Skeletal muscle satellite cell (primary cell): ENCODE measurements at regions not wholly inside any gene's neighbourhood (a gene's known extent, or its start where the extent isn't known, plus 50 kb on each side); places are given as distances from the start of the nearest gene placed in this dataset.

Source experiments
- H3K27me3 ChIP-seq: 2 replicates; pipeline ENCODE4 v1.7.0; 2013; ENCODE audit warnings: low read length; ENCODE audit not compliant: control insufficient read depth, insufficient read depth
- H3K36me3 ChIP-seq: 2 replicates; pipeline ENCODE4 v1.7.0; 2013; ENCODE audit warnings: mild to moderate bottlenecking, control low read depth, low read length; ENCODE audit not compliant: insufficient read depth
- H3K4me1 ChIP-seq: 2 replicates; pipeline ENCODE4 v1.7.0; 2013; ENCODE audit warnings: low read length; ENCODE audit not compliant: control insufficient read depth, insufficient read depth
- H3K4me2 ChIP-seq: 2 replicates; pipeline ENCODE4 v1.7.0; 2013; ENCODE audit warnings: mild to moderate bottlenecking, low read length
- H3K4me3 ChIP-seq: 2 replicates; pipeline ENCODE4 v1.7.0; 2013; ENCODE audit warnings: low read length
- H3K9ac ChIP-seq: 2 replicates; pipeline ENCODE4 v1.7.0; 2013; ENCODE audit warnings: mild to moderate bottlenecking, low read depth, low read length, moderate library complexity
- H3K9me3 ChIP-seq: replicated peaks from 2 replicates; pipeline ENCODE4 v1.7.0; 2013; ENCODE audit warnings: mild to moderate bottlenecking, control low read depth, low read length

DNA sequence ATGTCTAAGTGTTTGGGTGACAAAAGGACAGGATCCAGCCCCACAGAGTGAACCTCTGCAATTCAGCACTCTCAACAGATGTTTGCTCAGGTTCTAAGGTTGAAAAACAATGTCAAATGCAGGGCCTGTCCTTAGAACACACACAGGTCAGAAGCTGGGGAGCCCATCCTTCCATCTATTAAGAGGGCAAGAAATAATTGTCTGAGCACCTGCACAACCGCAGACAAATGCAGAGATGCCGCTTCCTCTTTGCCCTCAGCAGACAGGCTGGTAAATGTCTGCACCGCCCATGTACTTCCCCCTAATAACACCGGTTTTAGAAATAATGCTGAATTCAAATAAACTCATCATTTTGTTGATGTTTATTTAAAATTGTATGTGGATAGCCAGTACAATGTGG lies 414.5 kb upstream of the ADAMTS16 start:
- Histone ChIP-seq H3K4me2 (no peak overlapping the region), H3K9ac (no peak overlapping the region), H3K36me3 (no peaks in the 10 kb centered on the region), H3K9me3 (no peaks in the 10 kb centered on the region), H3K4me3 (no peak overlapping the region), H3K27me3 (no peaks in the 10 kb centered on the region), H3K4me1 (no peaks in the 10 kb centered on the region)

DNA sequence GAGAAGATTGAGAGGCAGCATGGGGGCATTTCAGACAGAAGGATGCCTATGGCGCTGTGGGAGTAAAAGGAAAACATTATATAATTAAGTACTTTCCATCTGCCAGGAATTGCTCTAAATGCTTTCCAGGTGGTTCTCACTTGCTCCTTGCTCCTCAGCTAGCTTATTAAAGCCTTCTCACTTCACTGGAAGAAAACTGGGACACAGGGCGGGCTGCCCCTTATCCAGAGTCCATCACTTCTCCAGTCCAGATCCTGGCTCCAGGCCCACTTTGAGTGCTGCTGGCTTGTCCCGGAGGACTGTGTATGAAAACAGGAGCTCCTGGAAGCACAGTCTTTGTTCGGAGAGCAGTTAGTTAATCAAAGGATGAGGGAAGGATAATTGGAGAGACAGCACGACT lies 409.9 kb upstream of the ADAMTS16 start:
- no peak overlapping the region for H3K4me2 ChIP-seq
- no peaks in the 10 kb centered on the region for H3K4me1 ChIP-seq
- H3K36me3 ChIP-seq: no peaks in the 10 kb centered on the region
- H3K27me3 ChIP-seq: no peaks in the 10 kb centered on the region
- no peaks in the 10 kb centered on the region for H3K9me3 ChIP-seq
- no peak overlapping the region for H3K4me3 ChIP-seq
- H3K9ac ChIP-seq: no peak overlapping the region

DNA sequence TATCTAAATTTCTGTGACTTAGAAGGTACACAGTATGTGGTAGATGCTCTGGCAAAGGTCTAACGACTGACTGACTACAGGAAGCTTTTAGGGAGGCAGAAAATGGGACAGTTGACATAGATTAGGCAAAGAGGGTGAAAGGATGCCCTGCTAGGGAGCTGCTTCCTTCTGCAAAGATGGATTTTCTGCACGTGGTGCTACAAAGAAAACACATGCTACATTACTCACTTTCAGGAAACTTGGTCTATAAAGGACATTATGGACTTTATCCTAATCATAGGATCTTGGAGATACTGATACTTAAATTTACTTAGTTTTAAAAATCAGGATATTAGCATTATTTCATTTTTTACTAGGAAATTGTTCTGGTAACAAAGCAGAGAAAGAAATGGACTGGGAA lies 405.8 kb upstream of the ADAMTS16 start:
- Histone ChIP-seq H3K9me3 (no peaks in the 10 kb centered on the region), H3K4me1 (no peaks in the 10 kb centered on the region), H3K9ac (no peak overlapping the region)

DNA sequence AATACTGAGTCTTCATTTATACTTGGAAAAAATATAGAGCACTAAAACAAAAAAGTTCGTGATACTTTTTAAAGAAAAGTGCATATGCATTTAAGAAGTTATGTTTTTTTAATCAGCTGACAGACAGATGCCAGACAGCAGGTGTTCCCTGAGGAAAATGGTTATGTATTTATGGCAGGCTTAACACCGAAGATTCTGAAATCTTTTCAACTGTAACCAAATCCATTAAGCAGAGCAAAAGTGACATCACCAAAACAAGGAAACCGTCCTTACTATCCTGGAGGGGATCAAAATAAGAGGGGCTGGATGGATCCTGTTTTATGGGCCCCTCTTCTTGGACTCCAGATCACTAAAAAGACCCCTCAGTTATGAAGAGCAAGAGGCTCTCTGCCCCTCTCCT lies 404.9 kb upstream of the ADAMTS16 start:
- Histone ChIP-seq H3K4me3 (no peak overlapping the region), H3K9ac (no peak overlapping the region), H3K4me2 (no peak overlapping the region), H3K9me3 (peaks cover 2% of the 10 kb centered on the region), H3K36me3 (no peaks in the 10 kb centered on the region), H3K27me3 (no peaks in the 10 kb centered on the region), H3K4me1 (no peaks in the 10 kb centered on the region)

More for the DNA sequence above, 405.8 kb upstream of the ADAMTS16 start:
- Histone ChIP-seq H3K27me3 (no peaks in the 10 kb centered on the region), H3K4me2 (no peak overlapping the region), H3K4me3 (no peak overlapping the region), H3K36me3 (no peaks in the 10 kb centered on the region)

DNA sequence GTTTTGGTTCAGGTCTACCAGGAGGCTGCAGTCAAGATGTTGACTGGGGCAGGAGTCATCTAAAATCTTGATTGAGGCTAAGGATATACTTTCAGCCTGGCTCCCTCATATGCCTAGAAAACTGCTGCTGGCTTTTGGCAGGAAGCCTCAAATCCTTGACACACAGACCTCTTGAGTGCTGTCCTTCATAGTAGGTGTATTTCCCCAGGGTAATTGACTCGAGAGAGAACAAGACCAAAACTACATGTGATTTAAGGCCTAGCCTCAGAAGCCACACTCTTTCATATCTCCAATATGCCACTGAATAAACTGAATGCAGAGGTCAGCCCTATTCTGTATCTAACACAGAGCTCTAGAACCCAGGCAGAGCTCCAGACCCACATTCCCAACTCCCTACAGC lies 402.3 kb upstream of the ADAMTS16 start:
- Histone ChIP-seq H3K27me3 (no peaks in the 10 kb centered on the region), H3K9ac (no peak overlapping the region), H3K36me3 (no peaks in the 10 kb centered on the region), H3K4me2 (no peak overlapping the region), H3K4me1 (no peaks in the 10 kb centered on the region), H3K9me3 (peaks cover 3% of the 10 kb centered on the region), H3K4me3 (no peak overlapping the region)

DNA sequence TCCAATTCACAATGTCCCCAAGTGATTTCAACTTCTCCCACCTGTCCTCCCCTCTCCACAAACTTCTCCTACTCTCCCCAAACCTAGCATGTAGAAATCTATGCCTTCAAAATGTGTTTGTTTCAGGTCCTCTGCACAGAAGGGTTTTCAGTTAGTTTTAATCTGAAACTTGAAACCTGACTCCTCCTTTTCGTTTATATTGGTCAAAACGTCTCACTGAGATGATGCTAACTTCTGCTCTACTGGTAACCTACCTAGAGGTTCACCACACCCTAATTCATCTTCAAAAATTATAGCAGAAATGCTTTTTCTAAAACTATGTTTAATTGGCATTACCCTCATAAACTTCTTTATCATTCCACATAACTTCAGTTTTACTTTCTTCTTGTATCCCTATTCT lies 401.8 kb upstream of the ADAMTS16 start:
- Histone ChIP-seq H3K9me3 (peaks cover 3% of the 10 kb centered on the region), H3K4me1 (no peaks in the 10 kb centered on the region), H3K4me2 (no peak overlapping the region), H3K4me3 (no peak overlapping the region), H3K36me3 (no peaks in the 10 kb centered on the region), H3K9ac (no peak overlapping the region), H3K27me3 (no peaks in the 10 kb centered on the region)

DNA sequence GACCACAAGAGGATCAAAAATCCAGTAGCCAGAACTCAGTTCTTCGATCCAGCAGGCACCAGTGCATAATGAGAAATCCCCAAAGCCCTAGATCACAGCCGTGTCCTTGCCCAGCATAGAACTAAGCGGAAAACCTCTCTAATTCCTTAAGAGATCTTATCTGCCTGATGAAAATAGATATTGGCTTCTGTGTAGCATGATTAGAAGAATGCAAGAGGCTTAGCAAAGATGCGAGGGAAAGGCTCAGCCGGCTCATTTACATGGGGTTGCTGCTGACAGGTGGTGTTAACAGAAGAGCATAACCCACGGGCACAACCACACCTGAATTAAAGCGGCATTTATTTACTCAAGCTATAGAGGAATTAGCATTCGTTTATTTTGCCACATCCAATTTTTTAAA lies 400.0 kb upstream of the ADAMTS16 start:
- Histone ChIP-seq H3K9me3 (peaks cover 3% of the 10 kb centered on the region), H3K4me1 (no peaks in the 10 kb centered on the region), H3K4me2 (no peak overlapping the region), H3K9ac (no peak overlapping the region), H3K27me3 (no peaks in the 10 kb centered on the region), H3K36me3 (no peaks in the 10 kb centered on the region), H3K4me3 (no peak overlapping the region)

DNA sequence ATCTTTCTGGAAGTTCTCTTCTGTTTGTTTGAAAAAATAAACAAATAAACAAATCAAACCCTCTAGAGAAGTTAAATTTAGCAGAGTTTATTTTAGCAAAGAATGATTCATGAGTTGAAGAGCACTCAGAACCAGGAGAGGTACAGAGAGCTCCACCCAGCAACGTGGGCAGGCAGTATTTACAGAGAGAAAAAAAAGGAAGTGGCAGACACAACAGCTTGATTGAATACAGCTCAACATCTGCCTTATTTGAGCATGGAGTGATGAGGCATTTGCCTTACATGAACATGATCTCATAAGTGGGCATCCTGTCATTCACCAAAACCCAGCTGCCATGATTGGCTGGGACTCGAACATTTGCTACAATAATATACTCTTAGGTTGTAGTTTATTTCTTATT lies 381.6 kb upstream of the ADAMTS16 start:
- Histone ChIP-seq H3K4me3 (no peak overlapping the region), H3K9me3 (no peaks in the 10 kb centered on the region), H3K36me3 (no peaks in the 10 kb centered on the region), H3K27me3 (no peaks in the 10 kb centered on the region), H3K4me1 (no peaks in the 10 kb centered on the region), H3K4me2 (no peak overlapping the region), H3K9ac (no peak overlapping the region)

DNA sequence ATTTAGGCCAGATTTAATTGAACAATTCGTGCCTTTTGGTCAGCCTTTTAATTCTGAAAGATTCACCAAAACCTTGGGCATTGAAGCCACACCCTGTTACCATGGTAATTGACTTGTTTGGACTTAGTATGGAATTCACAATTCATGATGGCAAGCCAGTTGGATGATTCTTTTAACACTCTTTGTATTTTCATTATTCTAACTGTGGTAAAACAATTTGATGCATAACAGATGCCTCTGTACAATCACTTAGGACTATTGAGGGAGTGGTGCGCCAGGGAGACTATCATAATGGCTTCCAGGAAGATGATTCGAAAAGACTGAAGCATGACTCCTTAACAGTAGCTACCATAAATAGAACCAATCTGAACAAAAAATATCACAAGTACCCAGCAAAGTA lies 381.1 kb upstream of the ADAMTS16 start:
- Histone ChIP-seq H3K9ac (no peak overlapping the region), H3K4me2 (no peak overlapping the region), H3K4me3 (no peak overlapping the region), H3K27me3 (no peaks in the 10 kb centered on the region), H3K36me3 (no peaks in the 10 kb centered on the region), H3K9me3 (no peaks in the 10 kb centered on the region), H3K4me1 (no peaks in the 10 kb centered on the region)

DNA sequence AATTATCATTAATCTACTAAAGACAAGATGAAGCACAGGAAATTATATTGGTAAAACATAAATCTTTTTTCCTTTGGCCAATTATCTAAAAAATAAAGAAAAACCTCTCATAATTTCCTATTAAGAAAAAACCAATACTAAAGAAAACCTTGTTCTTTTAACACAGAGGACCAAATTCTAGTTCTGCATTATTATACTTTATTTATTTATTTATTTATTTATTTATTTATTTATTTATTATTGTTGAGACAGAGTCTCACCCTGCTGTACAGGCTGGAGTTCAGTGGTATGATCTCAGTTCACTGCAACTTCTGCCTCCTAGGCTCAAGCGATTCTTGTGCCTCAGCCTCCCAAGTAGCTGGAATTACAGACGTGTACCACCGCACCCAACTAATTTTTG lies 377.8 kb upstream of the ADAMTS16 start:
- no peaks in the 10 kb centered on the region for H3K36me3 ChIP-seq
- no peaks in the 10 kb centered on the region for H3K9me3 ChIP-seq
- no peak overlapping the region for H3K4me2 ChIP-seq
- H3K27me3 ChIP-seq: no peaks in the 10 kb centered on the region
- no peaks in the 10 kb centered on the region for H3K4me1 ChIP-seq
- no peak overlapping the region for H3K4me3 ChIP-seq
- H3K9ac ChIP-seq: no peak overlapping the region

DNA sequence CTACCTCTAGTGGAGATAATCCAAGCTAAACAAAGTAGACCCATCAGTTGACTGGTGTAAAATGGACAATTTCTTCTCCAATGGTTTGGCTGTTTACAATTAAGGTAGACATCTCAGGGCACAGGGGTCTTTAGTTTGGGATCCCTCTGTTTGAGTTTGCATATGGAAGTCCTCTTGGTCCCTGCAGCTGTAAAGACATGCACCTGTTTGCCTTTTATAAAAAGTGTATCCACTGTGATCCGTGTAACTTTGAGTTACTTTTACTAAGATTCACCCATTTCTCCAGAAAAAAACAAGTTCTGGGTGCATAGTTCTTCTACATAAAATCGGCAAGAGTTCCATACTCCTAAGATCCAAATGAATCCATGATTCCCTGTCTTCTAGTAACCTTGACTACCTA lies 374.7 kb upstream of the ADAMTS16 start:
- H3K4me3 ChIP-seq: no peak overlapping the region
- no peaks in the 10 kb centered on the region for H3K36me3 ChIP-seq
- H3K4me1 ChIP-seq: no peaks in the 10 kb centered on the region
- no peak overlapping the region for H3K9ac ChIP-seq
- no peaks in the 10 kb centered on the region for H3K27me3 ChIP-seq
- no peak overlapping the region for H3K4me2 ChIP-seq
- no peaks in the 10 kb centered on the region for H3K9me3 ChIP-seq

DNA sequence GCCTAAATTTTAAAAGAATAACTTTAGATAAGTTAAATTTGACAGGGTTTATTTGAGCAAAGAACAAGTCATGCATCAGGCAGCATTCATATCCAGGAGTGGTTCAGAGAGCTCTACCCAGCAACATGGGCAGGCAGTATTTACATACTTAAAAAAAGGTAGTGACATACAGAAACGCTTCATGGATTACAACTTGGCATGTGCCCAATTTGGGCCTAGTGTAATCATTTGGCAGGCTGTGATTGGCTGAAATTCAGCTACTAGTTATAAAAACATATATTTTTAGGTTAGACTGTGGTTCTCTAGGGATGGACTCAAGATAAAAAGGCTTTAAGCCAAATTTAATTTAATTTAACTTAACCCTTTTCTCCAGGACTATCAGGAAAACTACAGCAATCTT lies 374.0 kb upstream of the ADAMTS16 start:
- Histone ChIP-seq H3K9ac (no peak overlapping the region), H3K4me2 (no peak overlapping the region), H3K27me3 (no peaks in the 10 kb centered on the region), H3K36me3 (no peaks in the 10 kb centered on the region), H3K4me1 (no peaks in the 10 kb centered on the region), H3K9me3 (no peaks in the 10 kb centered on the region), H3K4me3 (no peak overlapping the region)
